HG02870 (cell line): ENCODE measurements at regions not wholly inside any gene's neighbourhood (a gene's known extent, or its start where the extent isn't known, plus 50 kb on each side); places are given as distances from the start of the nearest gene placed in this dataset.
A peak's percentile ranks its signal among the peaks of the same experiment; 100 is the strongest.
"Not testable (repeated sequence)": the region's sequence is repeated elsewhere in the genome, so short reads cannot be mapped to it uniquely, and the experiment has no call there.

Experiments used
- ATAC-seq: cut with Tn5 transposase; IDR thresholded peaks from one replicate; pipeline ENCODE4 v1.9.1; 2021; ENCODE audit warnings: mild to moderate bottlenecking, moderate library complexity; ENCODE audit not compliant: unreplicated experiment

GRCh38 chr5:82661933-82662332 is 383.8 kb upstream of the RPS23 start:
- ATAC-seq: no peak

GRCh38 chr5:82661462-82661861 is 383.3 kb upstream of the RPS23 start:
- no peak for ATAC-seq

DNA sequence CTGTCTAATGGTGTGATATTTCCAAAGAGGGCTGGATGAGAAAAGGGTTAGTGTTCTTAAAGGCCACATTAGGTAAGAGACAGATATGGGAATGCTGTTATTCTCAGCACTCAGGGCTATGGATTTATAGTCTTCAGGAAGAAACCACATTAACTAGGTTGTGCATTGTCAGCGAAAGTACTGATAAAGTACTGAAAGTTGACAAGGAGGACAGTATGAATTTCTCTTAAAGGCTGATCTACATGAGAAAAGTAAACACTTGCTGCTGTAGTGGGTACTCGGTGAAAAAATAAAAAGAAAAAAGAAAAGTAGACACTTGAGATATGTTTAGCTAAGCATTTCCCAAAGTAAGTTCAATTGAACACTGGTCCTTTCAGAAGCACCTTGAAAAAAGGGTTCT is 381.0 kb upstream of the RPS23 start:
- ATAC-seq: no peak

- no peak for ATAC-seq
These were observed 379.0 kb upstream of the RPS23 start for GRCh38 chr5:82657033-82657699.

GRCh38 chr5:82656341-82656761 is 378.2 kb upstream of the RPS23 start:
- ATAC-seq: no peak

GRCh38 chr5:82655078-82655477 is 376.9 kb upstream of the RPS23 start:
- no peak for ATAC-seq

DNA sequence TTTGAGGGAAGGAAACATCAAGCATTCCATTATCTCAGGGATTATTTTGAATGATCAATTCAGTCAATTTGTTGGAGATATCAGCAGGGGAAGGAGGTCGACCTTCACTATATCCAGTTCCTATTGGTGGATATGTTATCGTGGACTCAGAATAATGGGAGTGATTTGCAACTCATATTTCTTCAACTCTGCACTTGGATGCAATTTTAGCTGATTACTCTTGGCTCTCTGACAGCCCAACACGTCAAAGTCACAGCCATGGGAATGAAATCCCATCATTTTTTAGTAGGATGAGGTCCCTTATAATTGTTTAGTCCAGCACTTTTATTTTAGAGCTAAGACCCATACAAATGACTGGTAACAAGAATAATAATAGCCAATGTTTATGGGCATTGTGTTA is 371.8 kb upstream of the RPS23 start:
- ATAC-seq: no peak

GRCh38 chr5:82644766-82645165 is 366.6 kb upstream of the RPS23 start:
- ATAC-seq: no peak

GRCh38 chr5:82644229-82644628 is 366.1 kb upstream of the RPS23 start:
- no peak for ATAC-seq

GRCh38 chr5:82642313-82642712 is 364.2 kb upstream of the RPS23 start:
- no peak for ATAC-seq

DNA sequence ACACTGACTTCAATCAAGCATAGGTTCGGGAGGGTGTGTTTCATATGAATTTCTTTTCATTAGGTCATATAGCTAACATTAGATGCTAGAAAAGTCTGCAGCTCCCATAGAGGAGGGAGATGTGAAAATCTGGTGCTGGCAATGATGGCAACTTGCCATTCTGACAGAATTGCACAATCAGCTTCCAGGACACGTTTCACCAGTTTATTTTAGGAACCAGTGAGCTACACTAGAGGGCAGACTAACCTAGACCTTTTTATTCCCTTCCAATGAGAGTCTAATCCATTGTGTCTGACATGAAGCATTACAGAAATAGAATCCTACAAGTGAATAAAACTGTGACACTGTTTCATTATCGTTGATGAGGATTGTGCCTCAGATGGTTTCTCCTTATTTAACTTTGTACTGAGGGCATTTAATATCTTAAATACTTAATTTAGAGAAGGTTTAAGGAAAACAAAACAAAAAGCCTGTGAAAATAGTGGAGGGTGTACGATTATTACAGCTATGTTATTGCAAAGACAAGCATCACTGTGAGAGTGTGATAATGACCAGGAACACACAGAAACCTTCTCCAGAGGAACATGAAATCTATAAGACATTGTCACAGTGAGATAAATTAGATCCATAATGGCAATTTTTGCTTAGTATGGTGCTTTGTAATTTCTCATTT is 363.3 kb upstream of the RPS23 start:
- peak; percentile 80 for ATAC-seq

DNA sequence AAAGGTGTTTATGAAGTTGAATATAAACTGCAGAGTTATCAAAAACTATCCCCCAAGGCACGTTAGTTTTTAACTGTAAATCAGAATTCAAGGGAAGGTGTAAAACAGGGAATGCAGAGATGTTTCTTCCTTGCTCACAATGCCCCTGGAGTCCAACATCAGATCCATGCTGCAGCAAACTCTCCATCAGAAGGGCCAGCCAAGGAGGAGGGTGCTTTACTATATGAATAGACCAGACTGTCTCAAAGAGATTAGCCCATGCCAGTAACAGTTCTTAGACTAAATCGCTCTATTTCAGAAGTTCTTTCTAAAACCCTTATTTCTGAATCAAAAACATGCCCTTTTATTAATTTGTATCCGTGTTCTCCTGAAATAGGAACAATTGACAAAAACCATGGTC is 362.8 kb upstream of the RPS23 start:
- no peak for ATAC-seq

DNA sequence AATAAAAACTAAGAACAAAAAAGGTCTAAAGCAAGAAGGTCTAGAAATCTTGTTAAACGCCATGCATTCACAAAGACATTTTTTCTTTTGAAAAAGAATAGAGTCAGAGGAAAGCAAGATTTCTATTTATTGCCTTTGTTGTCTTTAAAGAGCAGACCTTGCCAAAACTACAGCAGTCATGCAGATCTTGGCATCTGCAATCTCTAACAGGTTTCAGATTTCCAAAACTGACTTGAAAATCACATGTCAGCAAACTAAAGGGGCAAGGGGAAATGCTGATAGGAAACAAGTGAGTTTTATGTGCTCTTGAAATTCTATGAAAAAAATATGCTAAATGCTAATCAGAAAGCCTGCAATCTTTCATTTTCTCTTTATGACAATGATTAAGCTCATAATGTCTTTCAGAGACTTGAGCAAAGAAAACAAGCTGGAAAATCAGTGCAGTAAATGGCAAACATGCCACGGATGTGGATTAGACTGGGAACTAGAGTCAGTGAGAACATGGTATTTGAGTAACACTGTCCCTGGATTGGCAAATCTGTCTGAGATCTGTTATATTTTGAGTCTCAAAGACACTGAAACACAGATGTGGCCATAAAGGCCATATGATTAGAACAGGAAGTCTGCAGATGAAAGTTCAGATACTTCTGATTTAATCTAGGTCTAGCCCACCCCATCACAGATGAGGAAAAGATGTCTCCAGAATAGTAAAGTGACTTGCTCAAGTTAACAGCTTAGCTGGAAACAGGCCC is 361.4 kb upstream of the RPS23 start:
- ATAC-seq: no peak

GRCh38 chr5:82636591-82636990 is 358.4 kb upstream of the RPS23 start:
- ATAC-seq: no peak

DNA sequence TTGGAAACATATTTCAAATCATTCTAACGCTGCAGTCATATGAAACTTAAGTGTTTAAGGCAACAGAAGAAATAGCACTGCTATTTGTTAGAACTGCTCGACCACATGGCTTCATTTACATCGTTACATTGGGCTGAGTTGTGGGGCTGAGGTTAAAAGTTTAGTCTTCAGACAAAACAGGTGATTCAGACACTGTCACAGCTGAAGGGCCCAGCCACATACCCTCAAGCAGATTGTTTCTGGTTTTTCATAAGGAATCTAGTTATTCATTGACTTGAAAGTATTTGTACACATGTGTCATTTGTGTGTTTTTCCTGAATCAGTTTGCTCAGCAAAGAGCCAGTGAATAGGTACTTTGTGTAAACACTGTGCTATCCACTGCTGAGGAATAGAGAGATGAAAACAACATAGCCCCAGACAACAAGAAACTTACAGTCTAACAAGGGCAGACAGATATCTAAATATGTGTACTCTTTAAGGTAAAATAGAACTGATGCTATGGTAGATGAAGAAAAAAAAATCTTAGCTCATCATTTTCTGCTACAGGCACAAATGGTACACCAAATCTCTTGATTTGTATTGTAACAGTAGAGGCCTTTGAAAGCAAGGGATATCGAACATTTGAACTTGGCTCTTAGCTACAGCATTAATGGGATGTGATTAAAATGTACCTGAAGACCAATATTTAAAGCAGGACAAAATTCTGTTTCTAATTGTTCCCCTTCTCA is 357.6 kb upstream of the RPS23 start:
- ATAC-seq: peak; percentile 55

DNA sequence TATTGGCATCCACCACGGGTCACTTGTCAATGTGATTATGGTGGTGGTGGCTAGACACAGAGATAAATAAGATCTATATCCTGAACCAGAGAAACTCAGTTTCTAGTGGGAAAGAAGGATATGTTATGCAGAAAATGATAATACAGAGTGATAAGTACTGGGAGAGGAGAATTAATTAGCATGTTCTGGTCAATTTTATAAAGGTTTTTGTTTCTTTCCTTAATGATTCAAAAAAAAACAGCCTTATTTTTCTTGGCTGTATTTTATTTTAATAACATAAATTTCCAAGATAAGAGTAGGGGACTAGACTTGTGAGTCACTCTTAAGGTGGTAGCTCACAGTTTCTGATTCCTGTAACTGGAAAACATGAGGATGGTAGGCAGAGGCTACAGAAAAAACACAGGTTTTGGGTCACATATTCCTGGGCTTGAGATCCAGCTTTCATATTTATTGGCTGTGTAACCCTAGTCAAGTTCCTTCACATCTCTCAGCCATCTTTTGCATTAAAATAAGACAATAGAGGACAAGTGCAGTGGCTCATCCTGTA is 350.3 kb upstream of the RPS23 start:
- no peak for ATAC-seq

GRCh38 chr5:82626905-82627591 is 348.9 kb upstream of the RPS23 start:
- ATAC-seq: not testable (repeated sequence)

GRCh38 chr5:82626012-82626411 is 347.9 kb upstream of the RPS23 start:
- not testable (repeated sequence) for ATAC-seq

- no peak for ATAC-seq
These were observed 345.9 kb upstream of the RPS23 start for GRCh38 chr5:82624062-82624461.

- ATAC-seq: no peak
These were observed 344.8 kb upstream of the RPS23 start for GRCh38 chr5:82622711-82623514.
